ENCODE measurements at regions not wholly inside any gene's neighbourhood (a gene's known extent, or its start where the extent isn't known, plus 50 kb on each side); places are given as distances from the start of the nearest gene placed in this dataset.
A peak's percentile ranks its signal among the peaks of the same experiment; 100 is the strongest.
"Not testable (repeated sequence)": the region's sequence is repeated elsewhere in the genome, so short reads cannot be mapped to it uniquely, and the experiment has no call there.

- H3K27ac ChIP-seq: peak overlapping the region in 1 of 4 donors; percentile 70
- DNase-seq, H3K9me3 ChIP-seq, H3K4me3 ChIP-seq, H3K36me3 ChIP-seq, H3K27me3 ChIP-seq, H3K4me1 ChIP-seq: not testable (repeated sequence)
Measured at GRCh38 chr9:42434844-42435714, 251.6 kb downstream of the SPATA31A6 start.

GRCh38 chr9:42435715-42436342 lies 252.4 kb downstream of the SPATA31A6 start:
- H3K4me3 ChIP-seq, H3K36me3 ChIP-seq, H3K4me1 ChIP-seq, DNase-seq, H3K9me3 ChIP-seq, H3K27me3 ChIP-seq: not testable (repeated sequence)
- peak overlapping the region in 1 of 4 donors; percentile 70 for H3K27ac ChIP-seq

GRCh38 chr9:42437057-42437759 lies 253.7 kb downstream of the SPATA31A6 start:
- H3K27ac ChIP-seq: peak overlapping the region in 1 of 4 donors; percentile 70
- not testable (repeated sequence) for DNase-seq, H3K27me3 ChIP-seq, H3K36me3 ChIP-seq, H3K4me1 ChIP-seq, H3K9me3 ChIP-seq, H3K4me3 ChIP-seq

DNA sequence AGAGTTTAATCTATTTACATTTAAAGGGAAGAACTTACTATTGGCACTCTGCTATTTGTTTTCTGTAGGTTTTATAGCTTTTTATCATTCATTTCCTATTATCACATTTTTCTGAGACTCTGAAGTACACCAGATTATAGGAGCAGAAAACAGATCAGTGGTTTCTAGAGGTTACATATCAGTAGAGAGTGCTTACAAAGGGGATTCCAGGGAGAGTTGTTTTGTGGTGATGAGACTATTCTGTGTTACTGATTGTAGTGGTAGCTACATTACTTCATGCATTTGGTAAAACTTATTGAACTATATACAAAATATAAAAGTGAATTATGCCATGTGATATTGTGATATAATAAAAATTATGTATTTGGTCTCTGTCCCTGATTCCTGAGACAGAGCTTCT lies 259.2 kb downstream of the SPATA31A6 start:
- H3K27ac ChIP-seq, H3K4me1 ChIP-seq, H3K9me3 ChIP-seq, H3K36me3 ChIP-seq, DNase-seq, H3K4me3 ChIP-seq, H3K27me3 ChIP-seq: not testable (repeated sequence)

DNA sequence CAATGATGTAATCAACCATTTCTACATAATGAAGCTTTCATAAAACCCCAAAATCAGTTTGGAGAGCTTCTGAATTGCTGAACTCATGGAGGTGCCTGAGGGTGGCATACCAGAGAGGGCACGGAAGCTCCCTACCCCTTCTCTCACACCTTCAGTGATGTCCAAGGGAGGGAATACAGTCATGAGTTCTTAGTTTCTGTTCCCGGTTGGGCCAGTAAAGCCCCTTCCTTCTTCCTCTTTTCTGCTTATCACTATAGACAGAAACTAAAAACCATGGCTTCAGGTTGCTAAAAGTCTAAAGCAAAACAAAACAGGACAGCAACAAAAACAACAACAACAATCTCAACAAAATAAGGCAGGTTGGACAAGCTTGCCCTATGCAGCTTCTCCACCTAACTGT lies 260.0 kb downstream of the SPATA31A6 start:
- DNase-seq: peak in 2 of 3 donors; percentile 41 to 51
- not testable (repeated sequence) for H3K4me3 ChIP-seq, H3K9me3 ChIP-seq, H3K27me3 ChIP-seq, H3K4me1 ChIP-seq, H3K36me3 ChIP-seq
- peak overlapping the region in 1 of 4 donors; percentile 38 for H3K27ac ChIP-seq

- not testable (repeated sequence) for DNase-seq, H3K27me3 ChIP-seq, H3K4me1 ChIP-seq, H3K36me3 ChIP-seq, H3K27ac ChIP-seq, H3K4me3 ChIP-seq, H3K9me3 ChIP-seq
Measured at GRCh38 chr9:42461436-42461835, 278.0 kb downstream of the SPATA31A6 start.

GRCh38 chr9:42461863-42462262 lies 278.4 kb downstream of the SPATA31A6 start:
- not testable (repeated sequence) for H3K4me1 ChIP-seq, H3K27me3 ChIP-seq, H3K4me3 ChIP-seq, H3K36me3 ChIP-seq, H3K27ac ChIP-seq, DNase-seq, H3K9me3 ChIP-seq

GRCh38 chr9:42463981-42464380 lies 280.5 kb downstream of the SPATA31A6 start:
- H3K4me1 ChIP-seq, H3K27ac ChIP-seq, H3K27me3 ChIP-seq, H3K36me3 ChIP-seq, H3K4me3 ChIP-seq, DNase-seq, H3K9me3 ChIP-seq: not testable (repeated sequence)

DNA sequence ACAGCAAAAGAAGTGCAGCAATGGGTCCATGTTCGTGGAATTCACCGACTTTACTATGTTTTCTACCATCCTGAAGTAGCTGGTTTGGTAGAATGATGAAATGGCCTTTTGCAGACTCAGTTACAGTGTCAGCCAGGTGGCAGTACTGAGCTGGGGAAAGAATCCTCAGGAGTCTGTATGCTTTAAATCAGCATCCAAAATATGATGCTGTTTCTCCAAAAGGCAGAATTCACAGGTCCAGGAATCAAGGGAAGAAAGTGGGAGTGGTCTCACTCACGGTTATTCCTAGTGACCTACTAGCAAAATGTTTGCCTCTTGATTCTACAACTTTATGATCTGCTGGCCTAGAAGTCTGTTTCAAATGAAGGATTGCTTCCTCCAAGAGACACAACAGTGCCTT lies 287.1 kb downstream of the SPATA31A6 start:
- not testable (repeated sequence) for H3K4me1 ChIP-seq

GRCh38 chr9:42490989-42491388 lies 307.5 kb downstream of the SPATA31A6 start:
- H3K9me3 ChIP-seq, H3K4me1 ChIP-seq, H3K36me3 ChIP-seq, H3K27ac ChIP-seq, DNase-seq, H3K27me3 ChIP-seq, H3K4me3 ChIP-seq: not testable (repeated sequence)

More for the DNA sequence above, 287.1 kb downstream of the SPATA31A6 start:
- H3K9me3 ChIP-seq, H3K36me3 ChIP-seq, H3K27ac ChIP-seq, H3K27me3 ChIP-seq, DNase-seq, H3K4me3 ChIP-seq: not testable (repeated sequence)
- TF ChIP-seq, protein P1, sequence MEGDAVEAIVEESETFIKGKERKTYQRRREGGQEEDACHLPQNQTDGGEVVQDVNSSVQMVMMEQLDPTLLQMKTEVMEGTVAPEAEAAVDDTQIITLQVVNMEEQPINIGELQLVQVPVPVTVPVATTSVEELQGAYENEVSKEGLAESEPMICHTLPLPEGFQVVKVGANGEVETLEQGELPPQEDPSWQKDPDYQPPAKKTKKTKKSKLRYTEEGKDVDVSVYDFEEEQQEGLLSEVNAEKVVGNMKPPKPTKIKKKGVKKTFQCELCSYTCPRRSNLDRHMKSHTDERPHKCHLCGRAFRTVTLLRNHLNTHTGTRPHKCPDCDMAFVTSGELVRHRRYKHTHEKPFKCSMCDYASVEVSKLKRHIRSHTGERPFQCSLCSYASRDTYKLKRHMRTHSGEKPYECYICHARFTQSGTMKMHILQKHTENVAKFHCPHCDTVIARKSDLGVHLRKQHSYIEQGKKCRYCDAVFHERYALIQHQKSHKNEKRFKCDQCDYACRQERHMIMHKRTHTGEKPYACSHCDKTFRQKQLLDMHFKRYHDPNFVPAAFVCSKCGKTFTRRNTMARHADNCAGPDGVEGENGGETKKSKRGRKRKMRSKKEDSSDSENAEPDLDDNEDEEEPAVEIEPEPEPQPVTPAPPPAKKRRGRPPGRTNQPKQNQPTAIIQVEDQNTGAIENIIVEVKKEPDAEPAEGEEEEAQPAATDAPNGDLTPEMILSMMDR (IDR thresholded peaks at IDR 0.05): peak in 2 of 6 experiments; percentile 7 to 15

DNA sequence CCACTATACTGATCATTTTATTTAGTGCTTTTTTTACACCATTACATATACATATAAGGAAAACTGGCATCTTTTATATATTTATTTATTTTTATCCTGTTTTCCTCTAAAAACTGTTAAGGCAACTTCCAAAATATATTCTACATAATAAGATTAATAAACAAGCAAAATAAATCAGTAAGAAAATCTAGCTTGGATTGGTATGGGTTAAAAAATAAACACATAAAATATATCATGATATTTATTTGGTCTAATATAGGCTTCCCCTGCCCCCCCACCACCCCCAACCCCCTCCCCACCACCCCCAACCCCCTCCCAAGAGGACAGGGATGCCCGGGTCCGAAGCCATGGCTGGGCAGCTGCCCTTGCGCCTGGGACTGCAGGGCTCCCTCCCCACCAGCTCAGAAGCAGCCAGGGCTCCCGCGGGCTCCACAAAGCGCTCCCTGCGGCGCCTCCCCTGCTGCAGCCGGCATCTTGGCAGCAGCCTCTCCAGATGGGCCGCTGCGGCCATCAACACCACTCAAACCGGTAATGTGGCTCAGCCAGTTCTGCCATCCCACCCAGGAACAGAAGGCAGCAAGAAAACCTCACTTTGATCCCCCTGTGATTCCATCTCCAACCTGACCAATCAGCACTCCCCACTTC lies 319.3 kb downstream of the SPATA31A6 start:
- H3K27ac ChIP-seq, DNase-seq, H3K27me3 ChIP-seq, H3K9me3 ChIP-seq, H3K36me3 ChIP-seq, H3K4me3 ChIP-seq, H3K4me1 ChIP-seq: not testable (repeated sequence)

DNA sequence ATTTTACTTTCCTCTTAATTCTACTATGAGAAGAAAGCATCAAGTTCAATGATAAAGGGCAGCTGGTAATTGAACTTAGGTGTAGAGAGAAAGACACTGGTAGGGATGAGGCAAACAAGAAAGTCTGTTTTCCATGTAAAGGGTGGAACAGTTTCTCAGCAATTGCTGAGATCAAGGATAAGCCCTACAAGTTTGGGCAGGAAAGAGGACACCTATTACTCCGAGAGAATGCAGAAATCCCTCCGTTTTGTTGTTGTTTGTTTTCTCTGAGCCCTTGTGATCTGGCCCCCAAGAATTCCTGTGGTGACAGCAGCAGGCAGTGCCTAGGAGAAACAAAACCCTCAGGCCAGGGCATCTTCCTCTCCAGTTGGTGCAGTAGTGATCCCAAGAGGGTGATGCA lies 324.7 kb downstream of the SPATA31A6 start:
- H3K36me3 ChIP-seq, H3K27me3 ChIP-seq, H3K9me3 ChIP-seq, DNase-seq, H3K4me3 ChIP-seq, H3K27ac ChIP-seq, H3K4me1 ChIP-seq: not testable (repeated sequence)

DNA sequence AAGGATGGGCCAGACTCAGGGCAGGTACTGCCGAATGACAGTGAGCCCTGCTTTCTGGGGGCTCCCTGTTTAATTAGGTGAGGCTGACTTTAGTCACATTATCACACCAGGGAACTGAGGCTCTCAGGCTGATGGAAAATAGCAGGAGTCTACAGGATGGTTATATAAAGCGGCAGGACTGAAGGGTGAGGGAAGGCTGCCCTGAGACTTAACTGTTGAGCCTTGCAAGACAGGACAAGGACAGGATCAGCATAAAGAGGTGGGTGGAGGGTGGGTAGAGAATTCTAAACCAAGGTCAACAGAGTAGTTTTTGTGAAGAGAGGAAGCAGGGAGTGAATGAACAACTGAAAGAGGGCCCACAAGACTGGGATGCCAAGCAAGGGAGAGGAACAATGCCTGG lies 330.1 kb downstream of the SPATA31A6 start:
- H3K27me3 ChIP-seq, H3K4me1 ChIP-seq, H3K36me3 ChIP-seq, H3K4me3 ChIP-seq, H3K27ac ChIP-seq, DNase-seq, H3K9me3 ChIP-seq: not testable (repeated sequence)

Data from Peyer's patch (tissue), 4 donors.